HG03066 (cell line): ENCODE measurements at regions not wholly inside any gene's neighbourhood (a gene's known extent, or its start where the extent isn't known, plus 50 kb on each side); places are given as distances from the start of the nearest gene placed in this dataset.

Experiments used
- ATAC-seq: cut with Tn5 transposase; IDR thresholded peaks from one replicate; pipeline ENCODE4 v1.9.1; 2021; ENCODE audit warnings: low read depth; ENCODE audit not compliant: unreplicated experiment

GRCh38 chr17:72511874-72512273, 391.1 kb downstream of the SOX9 start:
- no peak for ATAC-seq

GRCh38 chr17:72512649-72513556, 392.1 kb downstream of the SOX9 start:
- ATAC-seq: no peak

DNA sequence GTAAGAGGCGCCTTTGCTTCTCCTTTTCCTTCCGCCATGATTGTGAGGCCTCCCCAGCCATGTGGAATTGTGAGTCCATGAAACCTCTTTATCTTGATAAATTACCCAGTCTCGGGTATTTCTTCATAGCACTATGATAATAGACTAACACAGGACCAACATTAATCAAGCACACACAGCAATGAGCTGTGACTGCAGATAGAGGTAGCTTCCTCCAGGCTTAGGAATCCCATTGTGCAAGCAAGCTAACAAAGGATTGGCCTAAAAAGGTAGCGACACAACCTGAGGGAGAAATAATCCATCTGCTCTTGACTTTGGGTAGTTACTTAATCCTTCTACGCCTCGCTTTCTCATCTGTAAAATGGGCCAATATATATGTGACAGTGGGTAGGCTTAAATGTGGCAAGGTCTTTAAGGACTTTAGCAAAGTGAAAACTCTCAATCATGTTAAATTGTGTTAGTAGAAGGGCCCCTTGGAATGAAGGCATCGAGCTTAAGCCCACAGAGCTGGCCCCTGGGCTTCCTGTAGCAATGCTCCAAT, 393.6 kb downstream of the SOX9 start:
- no peak for ATAC-seq

DNA sequence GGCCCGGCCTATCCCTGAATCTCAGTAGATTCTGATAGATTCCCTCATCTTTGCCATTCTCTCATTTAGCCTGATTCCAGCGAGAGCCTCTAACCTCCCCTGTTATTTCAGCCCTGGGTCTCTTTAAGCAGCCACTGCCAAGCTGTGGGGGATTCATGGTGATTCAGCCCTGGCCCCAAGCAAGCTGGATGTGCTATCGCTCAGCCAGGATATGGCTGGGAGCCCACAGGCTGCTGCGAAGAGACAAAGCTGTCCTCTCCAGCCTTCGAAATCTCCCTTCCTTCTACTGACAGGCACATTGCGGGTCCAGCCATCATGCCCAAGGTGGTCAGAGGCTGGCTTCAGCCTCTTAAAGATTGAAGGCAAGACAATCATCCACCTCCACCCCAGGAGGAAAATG, 394.1 kb downstream of the SOX9 start:
- ATAC-seq: no peak

- ATAC-seq: no peak
These were observed 394.7 kb downstream of the SOX9 start for GRCh38 chr17:72515291-72516065.

GRCh38 chr17:72516772-72517399, 396.1 kb downstream of the SOX9 start:
- ATAC-seq: no peak

DNA sequence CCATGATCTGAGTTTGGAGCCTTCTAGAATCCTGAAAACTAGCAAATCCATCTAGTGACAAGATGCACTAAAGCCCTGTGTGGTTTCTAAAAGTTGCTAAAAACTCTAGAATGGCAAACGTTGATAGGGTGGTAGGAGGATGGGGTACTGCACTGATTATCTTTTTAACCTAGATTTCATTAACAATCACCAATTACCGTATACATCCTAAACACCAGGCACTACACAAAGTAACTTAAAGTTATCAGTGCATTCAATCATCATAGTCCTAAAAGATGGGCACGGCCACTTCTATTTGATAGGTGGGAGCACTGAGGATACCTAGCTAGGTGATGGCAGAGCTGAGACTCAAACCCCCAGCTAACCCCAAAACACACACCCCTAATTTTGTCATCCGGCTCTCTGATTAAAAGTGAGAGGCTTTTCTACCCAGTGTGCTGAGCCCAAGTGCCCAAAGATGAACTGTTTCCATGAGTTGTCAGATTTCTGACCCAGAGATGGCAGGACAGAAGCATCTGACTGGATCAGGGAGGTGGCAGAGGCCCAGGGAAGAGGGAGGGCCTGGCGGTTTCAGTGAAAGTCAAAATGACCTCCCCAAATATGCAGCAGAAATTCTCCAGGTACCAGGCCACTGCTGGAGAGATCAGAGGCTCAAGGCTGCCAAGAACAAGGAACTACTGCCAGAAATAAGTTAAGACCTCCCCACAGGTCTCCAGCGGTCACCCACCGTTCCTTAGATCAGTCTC, 396.8 kb downstream of the SOX9 start:
- ATAC-seq: no peak

- ATAC-seq: no peak
These were observed 397.4 kb downstream of the SOX9 start for GRCh38 chr17:72518159-72518732.

- ATAC-seq: no peak
These were observed 398.2 kb downstream of the SOX9 start for GRCh38 chr17:72518753-72519597.

GRCh38 chr17:72519598-72519936, 398.7 kb downstream of the SOX9 start:
- no peak for ATAC-seq

GRCh38 chr17:72520665-72521303, 400.0 kb downstream of the SOX9 start:
- ATAC-seq: no peak

- ATAC-seq: no peak
These were observed 402.7 kb downstream of the SOX9 start for GRCh38 chr17:72523491-72523890.

GRCh38 chr17:72525225-72526015, 404.6 kb downstream of the SOX9 start:
- no peak for ATAC-seq

DNA sequence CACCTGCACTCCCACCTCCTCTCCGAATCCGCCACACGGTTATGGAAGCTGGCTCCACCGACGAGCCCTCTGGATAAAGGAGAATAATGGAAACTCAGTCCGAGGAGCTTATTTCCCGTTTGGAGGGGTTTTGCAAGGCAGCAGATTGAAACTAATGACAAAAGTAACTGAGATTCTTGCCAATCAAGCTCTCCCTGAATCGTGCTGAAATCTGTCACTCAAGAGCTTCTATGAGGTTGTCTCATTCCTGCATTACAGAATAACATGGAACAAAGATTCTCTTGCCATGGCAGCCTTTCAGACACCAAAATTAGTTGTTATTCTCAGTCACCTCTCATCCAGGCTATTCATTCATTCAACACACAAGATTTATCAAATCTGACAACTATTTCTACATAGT, 405.9 kb downstream of the SOX9 start:
- ATAC-seq: no peak

- no peak for ATAC-seq
These were observed 407.0 kb downstream of the SOX9 start for GRCh38 chr17:72527789-72528188.

GRCh38 chr17:72528683-72529082, 407.9 kb downstream of the SOX9 start:
- no peak for ATAC-seq

- no peak for ATAC-seq
These were observed 408.6 kb downstream of the SOX9 start for GRCh38 chr17:72529386-72529785.

GRCh38 chr17:72530454-72530853, 409.6 kb downstream of the SOX9 start:
- ATAC-seq: no peak
